Activated CD8-positive, alpha-beta memory T cell treated with anti-CD3 and anti-CD28 coated beads for 4 hours (primary cell): ENCODE measurements at regions not wholly inside any gene's neighbourhood (a gene's known extent, or its start where the extent isn't known, plus 50 kb on each side); places are given as distances from the start of the nearest gene placed in this dataset.

Experiments
- DNase-seq, 2 donors: peaks; one replicate each; pipeline ENCODE4 v3.0.0-alpha.2; 2020; ENCODE audit warnings: low read depth in 2 of 2

GRCh38 chr6:154561750-154562149 lies 51.3 kb upstream of the CNKSR3 start:
- no peak for DNase-seq

- no peak for DNase-seq
Observed at GRCh38 chr6:154565331-154565730, 54.8 kb upstream of the CNKSR3 start.

- no peak for DNase-seq
Observed at GRCh38 chr6:154566866-154567265, 56.4 kb upstream of the CNKSR3 start.

- no peak for DNase-seq
Observed at GRCh38 chr6:154567695-154568220, 57.3 kb upstream of the CNKSR3 start.

GRCh38 chr6:154569156-154569862 lies 58.8 kb upstream of the CNKSR3 start:
- no peak for DNase-seq

GRCh38 chr6:154570505-154570904 lies 60.0 kb upstream of the CNKSR3 start:
- no peak for DNase-seq

- no peak for DNase-seq
Observed at GRCh38 chr6:154572556-154572955, 62.1 kb upstream of the CNKSR3 start.

- DNase-seq = no peak
Observed at GRCh38 chr6:154578004-154578559, 67.6 kb upstream of the CNKSR3 start.

- DNase-seq = no peak
Observed at GRCh38 chr6:154579046-154579445, 68.6 kb upstream of the CNKSR3 start.

GRCh38 chr6:154579485-154579884 lies 69.0 kb upstream of the CNKSR3 start:
- DNase-seq = no peak

GRCh38 chr6:154580397-154581135 lies 70.1 kb upstream of the CNKSR3 start:
- DNase-seq = no peak

GRCh38 chr6:154582696-154583095 lies 72.2 kb upstream of the CNKSR3 start:
- no peak for DNase-seq

- DNase-seq = no peak
Observed at GRCh38 chr6:154583546-154584188, 73.2 kb upstream of the CNKSR3 start.

- DNase-seq = no peak
Observed at GRCh38 chr6:154590756-154591155, 80.3 kb upstream of the CNKSR3 start.

GRCh38 chr6:154591234-154591633 lies 80.7 kb upstream of the CNKSR3 start:
- no peak for DNase-seq

GRCh38 chr6:154592199-154592860 lies 81.8 kb upstream of the CNKSR3 start:
- DNase-seq = no peak

- no peak for DNase-seq
Observed at GRCh38 chr6:154593122-154593521, 82.6 kb upstream of the CNKSR3 start.

GRCh38 chr6:154594496-154595198 lies 84.2 kb upstream of the CNKSR3 start:
- no peak for DNase-seq

GRCh38 chr6:154595538-154595937 lies 85.1 kb upstream of the CNKSR3 start:
- no peak for DNase-seq

GRCh38 chr6:154596009-154596408 lies 85.5 kb upstream of the CNKSR3 start:
- no peak for DNase-seq

GRCh38 chr6:154596701-154597100 lies 86.2 kb upstream of the CNKSR3 start:
- no peak for DNase-seq
